Kidney (tissue), 13 donors: ENCODE measurements at regions not wholly inside any gene's neighbourhood (a gene's known extent, or its start where the extent isn't known, plus 50 kb on each side); places are given as distances from the start of the nearest gene placed in this dataset.

Experiments
- DNase-seq, 5 donors: peaks; one replicate each; pipeline ENCODE4 v3.0.0-alpha.2; 2013 to 2020
- FAIRE-seq: peaks from 2 replicates; lab custom pipeline; 2012; peaks lifted over from hg19 to GRCh38; lab: Jason Lieb, UNC
- H3K27ac ChIP-seq, 2 donors: one replicate each; pipeline ENCODE4 v1.7.0; 2013; ENCODE audit warnings: low read depth in 2 of 2, low read length in 2 of 2, inconsistent platforms in 1 of 2
- H3K27me3 ChIP-seq: one replicate; pipeline ENCODE4 v1.7.1; 2013; ENCODE audit warnings: low read length, inconsistent platforms; ENCODE audit not compliant: control insufficient read depth, insufficient read depth
- H3K36me3 ChIP-seq, 3 donors: one replicate each; pipeline versions ENCODE4 v1.7.0 to v1.7.1; 2013; ENCODE audit warnings: low read length in 3 of 3, control low read depth in 1 of 3, inconsistent platforms in 1 of 3; ENCODE audit not compliant: insufficient read depth in 3 of 3, control insufficient read depth in 2 of 3
- H3K4me1 ChIP-seq, 3 donors: one replicate each; pipeline versions ENCODE4 v1.7.0 to v1.7.1; 2013; ENCODE audit warnings: low read length in 3 of 3, inconsistent platforms in 1 of 3, low read depth in 1 of 3; ENCODE audit not compliant: control insufficient read depth in 2 of 3, insufficient read depth in 2 of 3
- H3K4me3 ChIP-seq, 3 donors: one replicate each; pipeline versions ENCODE4 v1.7.0 to v1.8.1; 2013; ENCODE audit warnings: low read length in 3 of 3, control low read depth in 1 of 3, inconsistent platforms in 1 of 3
- H3K9ac ChIP-seq, 3 donors: one replicate each; pipeline versions ENCODE4 v1.7.0 to v1.7.1; 2013; ENCODE audit warnings: low read length in 3 of 3, control low read depth in 1 of 3, inconsistent platforms in 1 of 3
- H3K9me3 ChIP-seq, 3 donors: one replicate each; pipeline versions ENCODE4 v1.7.0 to v1.7.1; 2013; ENCODE audit warnings: low read length in 3 of 3, control low read depth in 1 of 3, inconsistent platforms in 1 of 3; ENCODE audit not compliant: control insufficient read depth in 2 of 3, insufficient read depth in 1 of 3
- CTCF ChIP-seq: IDR thresholded peaks from 3 replicates; pipeline ENCODE4 v1.5.1; 2012; ENCODE audit warnings: mild to moderate bottlenecking, moderate library complexity, borderline replicate concordance; ENCODE audit not compliant: insufficient read depth; ENCODE audit errors: extremely low read depth
- intact Hi-C: fragments of 100-400 bp; cut with DNase I; formaldehyde crosslinking; loops from one replicate; pipeline ENCODE4 v1.11.1; 2022
- donor health status: control.
- donor health status: control.
- donor health status: control.
- donor health status: control.
- donor health status: control.
- donor health status: DM: yes; HTN: yes; CAD: no.
- donor health status: Normal renal cell carcinoma (clear cell type).

GRCh38 chr1:115496904-115497527, 144.8 kb upstream of the VANGL1 start:
- FAIRE-seq = no peak
- DNase-seq = peak in 2 of 5 donors; percentile 54 to 66

GRCh38 chr1:115495625-115496024, 146.1 kb upstream of the VANGL1 start:
- Histone ChIP-seq H3K9me3 (no peaks in the 10 kb centered on the region), H3K36me3 (no peaks in the 10 kb centered on the region), H3K27me3 (no peaks in the 10 kb centered on the region), H3K4me3 (no peak overlapping the region), H3K4me1 (no peaks in the 10 kb centered on the region), H3K27ac (no peak overlapping the region), H3K9ac (no peak overlapping the region)
- intact Hi-C loops = no loop called here
- FAIRE-seq (no peak), DNase-seq (no peak)
- TF ChIP-seq CTCF = no peak

More at GRCh38 chr1:115496904-115497527, 144.8 kb upstream of the VANGL1 start:
- intact Hi-C loops = no loop called here
- H3K27ac ChIP-seq = peak overlapping the region in 1 of 2 donors; percentile 32
- TF ChIP-seq CTCF = no peak
- H3K9ac ChIP-seq = no peak overlapping the region
- H3K27me3 ChIP-seq = no peaks in the 10 kb centered on the region
- no peak overlapping the region for H3K4me3 ChIP-seq
- no peaks in the 10 kb centered on the region for H3K36me3 ChIP-seq
- H3K9me3 ChIP-seq = no peaks in the 10 kb centered on the region
- no peaks in the 10 kb centered on the region for H3K4me1 ChIP-seq

GRCh38 chr1:115495111-115495510, 146.7 kb upstream of the VANGL1 start:
- Histone ChIP-seq H3K4me1 (no peaks in the 10 kb centered on the region), H3K27ac (no peak overlapping the region), H3K9me3 (no peaks in the 10 kb centered on the region), H3K4me3 (no peak overlapping the region), H3K27me3 (no peaks in the 10 kb centered on the region), H3K9ac (no peak overlapping the region), H3K36me3 (no peaks in the 10 kb centered on the region)
- TF ChIP-seq CTCF = no peak
- intact Hi-C loops = no loop called here
- FAIRE-seq = no peak
- DNase-seq = no peak

- Histone ChIP-seq H3K9ac (no peak overlapping the region), H3K36me3 (no peaks in the 10 kb centered on the region), H3K9me3 (no peaks in the 10 kb centered on the region), H3K4me1 (no peaks in the 10 kb centered on the region), H3K27me3 (no peaks in the 10 kb centered on the region), H3K4me3 (no peak overlapping the region), H3K27ac (no peak overlapping the region)
- FAIRE-seq (no peak), DNase-seq (no peak)
- TF ChIP-seq CTCF = no peak
- intact Hi-C loops = no loop called here
Measured at GRCh38 chr1:115493834-115494233, 147.9 kb upstream of the VANGL1 start.
